IMR-90 (cell line): ENCODE measurements at regions not wholly inside any gene's neighbourhood (a gene's known extent, or its start where the extent isn't known, plus 50 kb on each side); places are given as distances from the start of the nearest gene placed in this dataset.

ENCODE experiments used
- ATAC-seq: fragments of 200-7000 bp; cut with Tn5 transposase; 2 replicates; pipeline ENCODE4 v1.9.1; 2020; ENCODE audit warnings: low read depth, mild to moderate bottlenecking, moderate library complexity
- BruUV-seq: library from RNA; stranded (reverse); fragments of 400-500 nt; replicated peaks from 2 replicates; lab custom pipeline; 2021; lab: Mats Ljungman, UMichigan
- CTCF ChIA-PET: fragments of 300-600 bp; formaldehyde crosslinking; extraction: SDS; loops from one replicate; lab custom pipeline; 2021; ENCODE audit warnings: antibody characterized with exemption; lab: Yijun Ruan, JAX
- POLR2A ChIA-PET: fragments of 300-600 bp; sonication (Branson Sonifier 250); formaldehyde crosslinking; loops from one replicate; lab custom pipeline; 2022; ENCODE audit warnings: antibody characterized with exemption; ENCODE audit not compliant: unreplicated experiment; lab: Charles Lee
- DNase-seq: peaks from one replicate; pipeline ENCODE4 v3.0.0; 2013
- H2AFZ ChIP-seq: replicated peaks from 2 replicates; pipeline ENCODE3; 2013; ENCODE audit warnings: low read length, mild to moderate bottlenecking; ENCODE audit not compliant: poor library complexity
- H2AK5ac ChIP-seq: 2 replicates; pipeline ENCODE4 v1.6.1; 2013; ENCODE audit warnings: low read depth, low read length, inconsistent platforms
- H2AK9ac ChIP-seq: replicated peaks from 2 replicates; pipeline ENCODE3; 2013; ENCODE audit warnings: mild to moderate bottlenecking, low read depth, low read length, moderate library complexity; ENCODE audit not compliant: poor library complexity
- H2BK120ac ChIP-seq: 2 replicates; pipeline ENCODE4 v1.6.1; 2013; ENCODE audit warnings: low read depth, low read length, inconsistent platforms
- H2BK15ac ChIP-seq: 3 replicates; pipeline ENCODE4 v1.6.1; 2013; ENCODE audit warnings: low read depth, low read length, inconsistent platforms
- H2BK20ac ChIP-seq: 2 replicates; pipeline ENCODE4 v1.6.1; 2013; ENCODE audit warnings: low read depth, mild to moderate bottlenecking, inconsistent platforms, low read length, moderate library complexity
- H2BK5ac ChIP-seq: 2 replicates; pipeline ENCODE4 v1.6.1; 2013; ENCODE audit warnings: mild to moderate bottlenecking, low read depth, low read length, inconsistent platforms; ENCODE audit not compliant: poor library complexity, severe bottlenecking
- H3K14ac ChIP-seq: replicated peaks from 2 replicates; pipeline ENCODE4 v1.6.1; 2013; ENCODE audit warnings: low read depth, low read length, inconsistent platforms
- H3K18ac ChIP-seq: 2 replicates; pipeline ENCODE4 v1.6.1; 2013; ENCODE audit warnings: low read depth, low read length, control low read depth
- H3K23ac ChIP-seq: 2 replicates; pipeline ENCODE4 v1.6.1; 2013; ENCODE audit warnings: low read depth, low read length, inconsistent platforms
- H3K27ac ChIP-seq: 2 replicates; pipeline ENCODE4 v1.5.1; 2013; ENCODE audit warnings: mild to moderate bottlenecking, control low read depth, low read length; ENCODE audit not compliant: insufficient read depth
- H3K27me3 ChIP-seq: 2 replicates; pipeline ENCODE4 v1.6.1; 2013; ENCODE audit warnings: low read length; ENCODE audit not compliant: control insufficient read depth, insufficient read depth
- H3K36me3 ChIP-seq: 2 replicates; pipeline ENCODE4 v1.6.1; 2013; ENCODE audit warnings: low read length, mixed read lengths; ENCODE audit not compliant: control insufficient read depth, insufficient read depth
- H3K4ac ChIP-seq: 2 replicates; pipeline ENCODE4 v1.6.1; 2013; ENCODE audit warnings: low read depth, low read length, inconsistent platforms
- H3K4me1 ChIP-seq: 2 replicates; pipeline ENCODE4 v1.6.1; 2013; ENCODE audit warnings: low read length, mixed read lengths; ENCODE audit not compliant: control insufficient read depth, insufficient read depth
- H3K4me2 ChIP-seq: 2 replicates; pipeline ENCODE4 v1.6.1; 2013; ENCODE audit warnings: low read depth, mild to moderate bottlenecking, control low read depth, low read length, moderate library complexity
- H3K4me3 ChIP-seq: 2 replicates; pipeline ENCODE4 v1.5.1; 2013; ENCODE audit warnings: low read depth, mild to moderate bottlenecking, control low read depth, low read length, moderate library complexity; ENCODE audit not compliant: insufficient read depth
- H3K56ac ChIP-seq: 2 replicates; pipeline ENCODE4 v1.6.1; 2013; ENCODE audit warnings: low read length, inconsistent platforms; ENCODE audit not compliant: insufficient read depth; ENCODE audit errors: extremely low read depth
- H3K79me1 ChIP-seq, 2 experiments: 2 replicates each; pipeline ENCODE4 v1.6.1; 2013; ENCODE audit warnings: low read length in 2 of 2, inconsistent platforms in 1 of 2, low read depth in 1 of 2
- H3K9ac ChIP-seq: 2 replicates; pipeline ENCODE4 v1.6.1; 2013; ENCODE audit warnings: low read depth, low read length, control low read depth
- H3K9me1 ChIP-seq: 2 replicates; pipeline ENCODE4 v1.6.1; 2013; ENCODE audit warnings: low read length, inconsistent platforms; ENCODE audit not compliant: insufficient read depth
- H3K9me3 ChIP-seq: 2 replicates; pipeline ENCODE4 v1.6.1; 2013; ENCODE audit warnings: low read length; ENCODE audit not compliant: control insufficient read depth, insufficient read depth
- H4K20me1 ChIP-seq: 2 replicates; pipeline ENCODE4 v1.6.1; 2013; ENCODE audit warnings: low read length, inconsistent platforms; ENCODE audit not compliant: insufficient read depth
- H4K5ac ChIP-seq: 2 replicates; pipeline ENCODE4 v1.6.1; 2013; ENCODE audit warnings: mild to moderate bottlenecking, low read depth, low read length, control low read depth
- H4K8ac ChIP-seq, 2 experiments: 2 replicates each; pipeline ENCODE4 v1.6.1; 2013; ENCODE audit warnings: low read depth in 2 of 2, low read length in 2 of 2, control low read depth in 1 of 2, inconsistent platforms in 1 of 2
- H4K91ac ChIP-seq: 2 replicates; pipeline ENCODE4 v1.6.1; 2013; ENCODE audit warnings: low read depth, low read length, inconsistent platforms; ENCODE audit not compliant: insufficient read depth
- MAFK ChIP-seq: IDR thresholded peaks from 2 replicates; pipeline ENCODE4 v1.6.1; 2012; ENCODE audit warnings: low read depth, low read length, improper control_type of control experiment
- MAZ ChIP-seq: IDR thresholded peaks from 2 replicates; pipeline ENCODE4 v1.6.1; 2012; ENCODE audit warnings: low read depth, mild to moderate bottlenecking, low read length, improper control_type of control experiment, moderate library complexity, borderline replicate concordance
- MXI1 ChIP-seq: IDR thresholded peaks from 2 replicates; pipeline ENCODE4 v1.6.1; 2012; ENCODE audit warnings: low read depth, mild to moderate bottlenecking, low read length, moderate library complexity, borderline replicate concordance
- NFE2L2 ChIP-seq: fragments of 150-350 bp; IDR thresholded peaks from 2 replicates; pipeline ENCODE4 v1.6.1; 2016; ENCODE audit warnings: low read depth, mild to moderate bottlenecking, low read length
- RAD21 ChIP-seq: IDR thresholded peaks from 2 replicates; pipeline ENCODE4 v1.6.1; 2012; ENCODE audit warnings: low read length, improper control_type of control experiment
- WGBS, 2 experiments: methylation state at CpG; one replicate each; pipeline versions ENCODE4 v1.1.5 to v1.1.7; 2013; ENCODE audit warnings: missing lambda C conversion rate in 2 of 2; ENCODE audit not compliant: insufficient read length in 1 of 2; ENCODE audit errors: extremely low coverage in 2 of 2; 5-methylcytosine and 5-hydroxymethylcytosine counted together
- dilution Hi-C: fragments of 300-500 bp; cut with HindIII; formaldehyde crosslinking; loops from one replicate; pipeline ENCODE4 v1.14.3; 2018; ENCODE audit warnings: low sequenced_read_pairs; ENCODE audit not compliant: unreplicated experiment
- in situ Hi-C: fragments of 300-500 bp; cut with MboI; formaldehyde crosslinking; loops from 3 replicates; pipeline ENCODE4 v1.14.3; 2019; ENCODE audit warnings: low sequenced_read_pairs, inconsistent platforms, mixed read lengths
- intact Hi-C: fragments of 100-400 bp; cut with micrococcal nuclease; formaldehyde crosslinking; loops from 2 replicates; pipeline ENCODE4 v1.10.0; 2022
- TF ChIP-seq, protein P1 (sequence below): fragments of 150-350 bp; IDR thresholded peaks from 2 replicates; pipeline ENCODE4 v1.6.1; 2017; ENCODE audit warnings: mild to moderate bottlenecking, antibody characterized with exemption, low read length, low read depth

DNA sequence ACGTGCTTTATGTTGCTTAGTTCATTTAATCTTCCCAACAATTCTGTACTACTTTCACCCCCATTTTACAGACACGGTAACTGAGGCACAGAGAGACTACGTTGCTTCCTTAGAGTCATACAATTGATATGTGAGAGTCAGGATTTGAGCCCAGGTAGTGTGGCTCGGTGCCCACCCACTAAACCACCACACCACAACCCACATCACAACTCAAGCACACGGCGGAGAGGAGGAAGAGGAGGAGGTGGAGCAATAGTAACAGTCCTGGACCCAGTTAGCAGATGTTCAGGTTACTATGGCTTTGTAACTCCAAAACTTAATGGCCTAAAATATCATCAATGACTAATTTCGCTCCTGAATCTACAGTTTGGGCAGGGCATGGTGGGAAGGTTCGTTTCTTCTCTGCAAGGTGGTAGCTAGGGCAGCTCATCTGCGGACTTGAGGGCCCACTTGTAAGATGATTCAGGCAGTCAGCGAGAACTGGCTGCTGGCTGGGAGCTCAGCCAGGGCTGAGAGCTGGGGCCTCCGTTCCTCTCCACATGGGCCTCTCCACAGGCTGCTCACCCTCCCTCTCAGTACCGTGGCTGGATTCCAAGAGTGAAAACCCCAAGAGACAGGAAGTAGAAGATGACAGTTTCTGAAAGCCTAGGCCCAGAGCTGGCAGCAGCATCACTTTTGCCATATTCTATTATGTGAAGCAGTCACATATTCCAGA, 167.1 kb downstream of the ZFP36L2 start:
- no peak overlapping the region for H3K23ac ChIP-seq
- H3K4me1 ChIP-seq = peaks cover 8% of the 10 kb centered on the region
- peak overlapping the region; percentile 3; the same call in 1 of the 2 replicates for H3K4me2 ChIP-seq
- no peaks in the 10 kb centered on the region for H3K79me1 ChIP-seq
- H3K4ac ChIP-seq = peak overlapping the region; percentile 74
- H4K20me1 ChIP-seq = no peaks in the 10 kb centered on the region
- no peak overlapping the region for H3K56ac ChIP-seq
- H3K9me3 ChIP-seq = no peaks in the 10 kb centered on the region; the same call in 1 of the 2 replicates
- peak overlapping the region; percentile 38 for H3K18ac ChIP-seq
- TF ChIP-seq NFE2L2 (no peak), MXI1 (0 out of 2 replicates have a peak, but pooled peaks have one; percentile 21), RAD21 (peak; percentile 28; the same call in 1 of the 2 replicates), MAFK (no peak), MAZ (peak; percentile 72)
- TF ChIP-seq, protein P1, sequence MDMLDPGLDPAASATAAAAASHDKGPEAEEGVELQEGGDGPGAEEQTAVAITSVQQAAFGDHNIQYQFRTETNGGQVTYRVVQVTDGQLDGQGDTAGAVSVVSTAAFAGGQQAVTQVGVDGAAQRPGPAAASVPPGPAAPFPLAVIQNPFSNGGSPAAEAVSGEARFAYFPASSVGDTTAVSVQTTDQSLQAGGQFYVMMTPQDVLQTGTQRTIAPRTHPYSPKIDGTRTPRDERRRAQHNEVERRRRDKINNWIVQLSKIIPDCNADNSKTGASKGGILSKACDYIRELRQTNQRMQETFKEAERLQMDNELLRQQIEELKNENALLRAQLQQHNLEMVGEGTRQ = 0 out of 2 replicates have a peak, but pooled peaks have one; percentile 7
- BruUV-seq = no TSS peak
- peak overlapping the region; percentile 46; the same call in 2 of the 3 replicates for H2BK15ac ChIP-seq
- intact Hi-C loops (no loop called here), in situ Hi-C loops (no loop called here), dilution Hi-C loops (no loop called here)
- H3K27me3 ChIP-seq = no peaks in the 10 kb centered on the region; the same call in 1 of the 2 replicates
- peak overlapping the region; percentile 71 for H2BK5ac ChIP-seq
- no peak overlapping the region for H3K9ac ChIP-seq
- DNase-seq (peak; percentile 98), ATAC-seq (peak; percentile 98)
- peak overlapping the region; percentile 59; the same call in 1 of the 2 replicates for H4K91ac ChIP-seq
- H4K5ac ChIP-seq = peak overlapping the region; percentile 39
- H2BK20ac ChIP-seq = peak overlapping the region; percentile 81
- peak overlapping the region; percentile 41; the same call in 1 of the 2 replicates for H3K27ac ChIP-seq
- H3K9me1 ChIP-seq = 0 out of 2 replicates have a peak, but pooled peaks cover 5% of the 10 kb centered on the region
- peak overlapping the region; percentile 42 for H3K14ac ChIP-seq
- no CpG with 5 or more reads among the region's 12 CpGs for WGBS, 2 experiments
- no peak overlapping the region for H3K4me3 ChIP-seq
- peak overlapping the region; percentile 58 for H2AFZ ChIP-seq
- peak overlapping the region; percentile 63 for H2BK120ac ChIP-seq
- ChIA-PET CTCF (no interaction called here), POLR2A (no interaction called here)
- peak overlapping the region; percentile 58 for H2AK9ac ChIP-seq
- no peaks in the 10 kb centered on the region for H3K36me3 ChIP-seq
- H2AK5ac ChIP-seq = peak overlapping the region; percentile 96; the same call in 1 of the 2 replicates
- H4K8ac ChIP-seq = peak overlapping the region in 1 of 2 experiments; percentile 75; a peak in 2 of 4 replicates
